LNCAP (cell line): ENCODE measurements at regions not wholly inside any gene's neighbourhood (a gene's known extent, or its start where the extent isn't known, plus 50 kb on each side); places are given as distances from the start of the nearest gene placed in this dataset.

Experiments used
- CTCF ChIP-seq: fragments of 450-650 bp; IDR thresholded peaks from 2 replicates; pipeline ENCODE4 v1.5.1; 2017; ENCODE audit warnings: mild to moderate bottlenecking

GRCh38 chr5:19370655-19371386 is 617.2 kb downstream of the CDH18 start:
- no peak for TF ChIP-seq CTCF

DNA sequence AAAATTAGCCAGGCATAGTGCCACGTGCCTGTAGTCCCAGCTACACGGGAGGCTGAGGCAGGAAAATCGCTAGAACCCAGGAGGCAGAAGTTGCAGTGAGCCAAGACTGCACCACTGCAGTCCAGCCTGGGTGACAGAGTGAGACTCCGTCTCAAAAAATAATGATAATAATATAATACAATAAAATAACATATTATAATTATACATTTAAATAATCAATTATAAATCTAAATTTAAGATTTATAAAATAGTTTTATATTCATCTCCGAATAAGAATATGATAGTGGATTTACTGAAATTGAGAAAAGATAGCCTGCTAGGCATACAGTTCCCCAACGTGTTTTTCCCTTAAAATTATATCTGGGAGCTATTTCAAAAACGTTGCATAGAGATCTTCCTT is 599.6 kb downstream of the CDH18 start:
- TF ChIP-seq CTCF, result no peak

DNA sequence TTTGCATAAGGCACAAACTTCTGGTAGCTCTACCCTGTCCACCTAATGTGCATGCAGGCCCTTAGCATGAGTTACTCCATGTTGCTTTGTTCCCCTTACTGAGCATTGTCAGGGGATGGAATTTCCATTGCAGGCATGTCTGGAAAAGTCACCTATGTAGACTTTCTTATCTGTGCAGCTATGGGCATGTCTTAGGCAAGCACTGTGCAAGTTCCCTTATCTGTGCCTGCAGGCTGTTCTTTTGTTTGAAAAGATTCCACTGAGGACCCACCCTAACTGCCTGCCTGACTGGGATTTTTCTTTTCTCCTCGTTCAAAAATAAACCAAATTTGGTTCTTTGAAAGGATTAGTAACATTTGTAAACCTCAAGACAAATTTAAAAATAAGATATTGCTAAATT is 587.0 kb downstream of the CDH18 start:
- TF ChIP-seq CTCF, result no peak

GRCh38 chr5:19406576-19407365 is 581.2 kb downstream of the CDH18 start:
- TF ChIP-seq CTCF, result no peak

- TF ChIP-seq CTCF, result no peak
These were observed 579.9 kb downstream of the CDH18 start for GRCh38 chr5:19408149-19408548.

DNA sequence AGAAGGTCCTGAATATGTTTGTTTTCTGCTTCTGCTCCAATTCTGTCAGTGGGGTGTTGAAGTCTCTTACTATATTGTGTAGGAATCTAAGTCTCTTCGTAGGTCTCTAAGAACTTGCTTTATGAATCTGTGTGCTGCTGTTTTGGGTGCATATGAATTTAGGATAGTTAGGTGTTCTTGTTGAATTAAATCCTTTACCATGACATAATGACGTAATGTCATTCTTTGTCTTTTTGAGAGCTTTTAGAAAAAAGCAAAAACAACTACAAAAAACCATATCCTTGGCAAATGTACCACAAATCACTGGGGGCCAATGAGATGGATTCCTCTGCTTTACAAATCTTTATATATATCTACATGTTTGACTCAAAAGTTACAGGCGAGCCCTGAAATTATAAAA is 576.1 kb downstream of the CDH18 start:
- TF ChIP-seq CTCF, result no peak
